ENCODE measurements at regions not wholly inside any gene's neighbourhood (a gene's known extent, or its start where the extent isn't known, plus 50 kb on each side); places are given as distances from the start of the nearest gene placed in this dataset.

GRCh38 chr3:146658841-146659240, 53.7 kb upstream of the PLSCR5 start:
- DNase-seq, result no peak

- DNase-seq, result no peak
These were observed 50.3 kb upstream of the PLSCR5 start for GRCh38 chr3:146655333-146655996.
